HG03571 (cell line): ENCODE measurements at regions not wholly inside any gene's neighbourhood (a gene's known extent, or its start where the extent isn't known, plus 50 kb on each side); places are given as distances from the start of the nearest gene placed in this dataset.
A peak's percentile ranks its signal among the peaks of the same experiment; 100 is the strongest.

ENCODE experiments used
- ATAC-seq: cut with Tn5 transposase; IDR thresholded peaks from one replicate; pipeline ENCODE4 v1.9.1; 2021; ENCODE audit not compliant: unreplicated experiment

GRCh38 chr12:46908936-46909635 lies 83.3 kb upstream of the SLC38A4 start:
- ATAC-seq: no peak

- ATAC-seq: no peak
These were observed 85.0 kb upstream of the SLC38A4 start for GRCh38 chr12:46910830-46911229.

GRCh38 chr12:46914336-46914735 lies 88.5 kb upstream of the SLC38A4 start:
- ATAC-seq: no peak

- no peak for ATAC-seq
These were observed 89.3 kb upstream of the SLC38A4 start for GRCh38 chr12:46915082-46915481.

- ATAC-seq: no peak
These were observed 90.0 kb upstream of the SLC38A4 start for GRCh38 chr12:46915836-46916235.

GRCh38 chr12:46916796-46917419 lies 91.1 kb upstream of the SLC38A4 start:
- ATAC-seq: no peak

- ATAC-seq: no peak
These were observed 92.0 kb upstream of the SLC38A4 start for GRCh38 chr12:46917821-46918220.

- ATAC-seq: no peak
These were observed 92.8 kb upstream of the SLC38A4 start for GRCh38 chr12:46918631-46919030.

- no peak for ATAC-seq
These were observed 94.0 kb upstream of the SLC38A4 start for GRCh38 chr12:46919666-46920400.

GRCh38 chr12:46920499-46920898 lies 94.7 kb upstream of the SLC38A4 start:
- peak; percentile 76 for ATAC-seq

- no peak for ATAC-seq
These were observed 95.4 kb upstream of the SLC38A4 start for GRCh38 chr12:46921048-46921763.

GRCh38 chr12:46921764-46922133 lies 96.0 kb upstream of the SLC38A4 start:
- ATAC-seq: no peak

GRCh38 chr12:46926526-46926925 lies 100.7 kb upstream of the SLC38A4 start:
- no peak for ATAC-seq

- ATAC-seq: no peak
These were observed 104.3 kb upstream of the SLC38A4 start for GRCh38 chr12:46930101-46930500.

GRCh38 chr12:46933947-46934346 lies 108.2 kb upstream of the SLC38A4 start:
- no peak for ATAC-seq

GRCh38 chr12:46934374-46935111 lies 108.7 kb upstream of the SLC38A4 start:
- no peak for ATAC-seq

GRCh38 chr12:46935271-46935847 lies 109.6 kb upstream of the SLC38A4 start:
- ATAC-seq: no peak

- ATAC-seq: no peak
These were observed 110.2 kb upstream of the SLC38A4 start for GRCh38 chr12:46936042-46936441.

- ATAC-seq: no peak
These were observed 112.4 kb upstream of the SLC38A4 start for GRCh38 chr12:46938071-46938678.

GRCh38 chr12:46941981-46942380 lies 116.2 kb upstream of the SLC38A4 start:
- no peak for ATAC-seq
